H9 (cell line): ENCODE measurements at regions not wholly inside any gene's neighbourhood (a gene's known extent, or its start where the extent isn't known, plus 50 kb on each side); places are given as distances from the start of the nearest gene placed in this dataset.

Experiments
- DNase-seq: peaks from one replicate; pipeline ENCODE4 v3.0.0-alpha.2; 2017
- H2AFZ ChIP-seq: one replicate; pipeline ENCODE4 v1.6.1; 2013; ENCODE audit warnings: mild to moderate bottlenecking, low read length, control low read depth, moderate library complexity
- H2AK5ac ChIP-seq: 2 replicates; pipeline ENCODE4 v1.6.1; 2013; ENCODE audit warnings: low read length, control low read depth, mixed read lengths; ENCODE audit not compliant: insufficient read length
- H2BK120ac ChIP-seq: one replicate; pipeline ENCODE4 v1.6.1; 2013; ENCODE audit warnings: low read depth, mild to moderate bottlenecking, low read length, control low read depth, inconsistent platforms; ENCODE audit not compliant: poor library complexity, severe bottlenecking
- H2BK12ac ChIP-seq: 2 replicates; pipeline ENCODE4 v1.6.1; 2013; ENCODE audit warnings: low read length, control low read depth, mixed read lengths, low read depth; ENCODE audit not compliant: insufficient read length
- H2BK15ac ChIP-seq: 2 replicates; pipeline ENCODE4 v1.6.1; 2013; ENCODE audit warnings: low read depth, low read length, control low read depth
- H2BK20ac ChIP-seq: one replicate; pipeline ENCODE4 v1.6.1; 2013; ENCODE audit warnings: low read depth, mild to moderate bottlenecking, low read length, control low read depth, inconsistent platforms; ENCODE audit not compliant: poor library complexity, severe bottlenecking
- H2BK5ac ChIP-seq: 2 replicates; pipeline ENCODE4 v1.6.1; 2013; ENCODE audit warnings: low read length, control low read depth, mixed read lengths; ENCODE audit not compliant: insufficient read length
- H3K14ac ChIP-seq: 2 replicates; pipeline ENCODE4 v1.6.1; 2013; ENCODE audit warnings: low read length, control low read depth; ENCODE audit not compliant: insufficient read depth
- H3K18ac ChIP-seq: 2 replicates; pipeline ENCODE4 v1.6.1; 2013; ENCODE audit warnings: low read depth, mild to moderate bottlenecking, mixed read lengths, low read length, control low read depth; ENCODE audit not compliant: insufficient read length
- H3K23ac ChIP-seq: 2 replicates; pipeline ENCODE4 v1.6.1; 2013; ENCODE audit warnings: low read length, control low read depth, mixed read lengths, low read depth; ENCODE audit not compliant: insufficient read length
- H3K23me2 ChIP-seq: 2 replicates; pipeline ENCODE4 v1.6.1; 2013; ENCODE audit warnings: low read depth, mild to moderate bottlenecking, mixed read lengths, low read length, control low read depth; ENCODE audit not compliant: insufficient read length, poor library complexity, severe bottlenecking
- H3K27ac ChIP-seq: 2 replicates; pipeline ENCODE4 v1.5.1; 2013; ENCODE audit warnings: low read length, control low read depth, mixed read lengths, low read depth; ENCODE audit not compliant: insufficient read length
- H3K27me3 ChIP-seq: 2 replicates; pipeline ENCODE4 v1.6.1; 2013; ENCODE audit warnings: low read length, control low read depth, inconsistent platforms; ENCODE audit not compliant: insufficient read depth
- H3K4ac ChIP-seq: 2 replicates; pipeline ENCODE4 v1.6.1; 2013; ENCODE audit warnings: low read depth, mild to moderate bottlenecking, control low read depth, inconsistent platforms, low read length, moderate library complexity
- H3K4me1 ChIP-seq: 2 replicates; pipeline ENCODE4 v1.6.1; 2013; ENCODE audit warnings: low read length, control low read depth, inconsistent platforms; ENCODE audit not compliant: insufficient read depth
- H3K4me2 ChIP-seq: 2 replicates; pipeline ENCODE4 v1.6.1; 2013; ENCODE audit warnings: low read length, control low read depth, mixed read lengths; ENCODE audit not compliant: insufficient read length, insufficient read depth
- H3K56ac ChIP-seq: 2 replicates; pipeline ENCODE4 v1.6.1; 2013; ENCODE audit warnings: low read depth, mild to moderate bottlenecking, mixed read lengths, low read length, control low read depth; ENCODE audit not compliant: insufficient read length
- H3K79me1 ChIP-seq: 2 replicates; pipeline ENCODE4 v1.6.1; 2013; ENCODE audit warnings: low read depth, mild to moderate bottlenecking, moderate library complexity, low read length, control low read depth, inconsistent platforms; ENCODE audit not compliant: insufficient read depth, poor library complexity, severe bottlenecking
- H3K79me2 ChIP-seq: 2 replicates; pipeline ENCODE4 v1.6.1; 2013; ENCODE audit warnings: low read length, control low read depth, inconsistent platforms; ENCODE audit not compliant: insufficient read depth
- H3K9ac ChIP-seq: 2 replicates; pipeline ENCODE4 v1.6.1; 2013; ENCODE audit warnings: low read length, control low read depth, mixed read lengths; ENCODE audit not compliant: insufficient read length; ENCODE audit errors: extremely low read depth
- H3K9me3 ChIP-seq: one replicate; pipeline ENCODE4 v1.6.1; 2013; ENCODE audit warnings: low read depth, low read length, inconsistent platforms; ENCODE audit not compliant: control insufficient read depth
- H3T11ph ChIP-seq: one replicate; pipeline ENCODE4 v1.6.1; 2013; ENCODE audit warnings: mild to moderate bottlenecking, low read length, control low read depth, inconsistent platforms
- H4K20me1 ChIP-seq: one replicate; pipeline ENCODE4 v1.6.1; 2013; ENCODE audit not compliant: control insufficient read depth, insufficient read length, insufficient read depth
- H4K5ac ChIP-seq: 2 replicates; pipeline ENCODE4 v1.6.1; 2013; ENCODE audit warnings: low read depth, mild to moderate bottlenecking, mixed read lengths, low read length, control low read depth; ENCODE audit not compliant: insufficient read length
- H4K8ac ChIP-seq: replicated peaks from 2 replicates; pipeline ENCODE4 v1.6.1; 2013; ENCODE audit warnings: low read length, control low read depth, mixed read lengths, low read depth; ENCODE audit not compliant: insufficient read length
- H4K91ac ChIP-seq: 2 replicates; pipeline ENCODE4 v1.6.1; 2013; ENCODE audit warnings: low read depth, mild to moderate bottlenecking, moderate library complexity, mixed read lengths, low read length, control low read depth; ENCODE audit not compliant: insufficient read length
- H3K27ac Mint-ChIP-seq, 3 experiments: 2 replicates in 2 of 3; 3 replicates in 1 of 3; pipeline ENCODE4 v1.8.0; 2020 to 2021; ENCODE audit warnings: mixed read lengths in 3 of 3, mild to moderate bottlenecking in 1 of 3, moderate library complexity in 1 of 3
- H3K27me3 Mint-ChIP-seq: 2 replicates; pipeline ENCODE4 v1.8.0; 2021; ENCODE audit warnings: low read depth, mild to moderate bottlenecking, moderate library complexity, mixed read lengths
- H3K36me3 Mint-ChIP-seq, 3 experiments: 2 replicates in 2 of 3; 3 replicates in 1 of 3; pipeline ENCODE4 v1.8.0; 2020 to 2021; ENCODE audit warnings: low read depth in 3 of 3, mixed read lengths in 3 of 3; ENCODE audit not compliant: insufficient read depth in 1 of 3
- H3K4me1 Mint-ChIP-seq, 2 experiments: 2 replicates each; pipeline ENCODE4 v1.8.0; 2020; ENCODE audit warnings: mixed read lengths in 2 of 2
- H3K4me3 Mint-ChIP-seq, 2 experiments: 2 replicates in 1 of 2; 3 replicates in 1 of 2; pipeline ENCODE4 v1.8.0; 2020 to 2021; ENCODE audit warnings: mild to moderate bottlenecking in 2 of 2, mixed read lengths in 2 of 2, moderate library complexity in 1 of 2
- H3K9me3 Mint-ChIP-seq, 2 experiments: 2 replicates in 1 of 2; 3 replicates in 1 of 2; pipeline ENCODE4 v1.8.0; 2020; ENCODE audit warnings: mild to moderate bottlenecking in 2 of 2, mixed read lengths in 2 of 2, moderate library complexity in 1 of 2
- CTCF ChIP-seq: fragments of 200-600 bp; sonication (generic); conservative IDR thresholded peaks from 3 replicates; pipeline ENCODE4 v1.8.0; 2021; ENCODE audit warnings: antibody characterized with exemption, mild to moderate bottlenecking
- WGBS: extraction: QIAGEN DNeasy Blood & Tissue Kit; methylation state at CpG from one replicate; pipeline ENCODE4 v1.1.7; 2013; ENCODE audit warnings: missing lambda C conversion rate, low lambda C conversion rate, mixed read lengths; ENCODE audit not compliant: insufficient read length; ENCODE audit errors: extremely low coverage; 5-methylcytosine and 5-hydroxymethylcytosine counted together

GRCh38 chr4:37040816-37041215, 203.7 kb upstream of the NWD2 start:
- Histone ChIP-seq H2BK12ac (no peak overlapping the region), H3T11ph (no peak overlapping the region), H4K20me1 (no peaks in the 10 kb centered on the region), H3K79me1 (no peaks in the 10 kb centered on the region), H4K8ac (no peak overlapping the region), H3K9me3 (no peaks in the 10 kb centered on the region), H4K5ac (no peak overlapping the region), H2BK15ac (no peak overlapping the region), H3K4me2 (no peak overlapping the region), H3K27me3 (no peaks in the 10 kb centered on the region), H3K9ac (no peak overlapping the region), H3K23ac (no peak overlapping the region), H3K79me2 (no peaks in the 10 kb centered on the region), H2BK5ac (no peak overlapping the region), H2AFZ (no peak overlapping the region), H3K18ac (no peak overlapping the region), H2BK120ac (no peak overlapping the region), H3K27ac (no peak overlapping the region), H3K56ac (no peak overlapping the region), H3K4me1 (no peaks in the 10 kb centered on the region), H3K4ac (no peak overlapping the region), H2BK20ac (no peak overlapping the region), H3K14ac (no peak overlapping the region), H3K23me2 (no peaks in the 10 kb centered on the region), H4K91ac (no peak overlapping the region), H2AK5ac (no peak overlapping the region)
- no CpG with 5 or more reads among the region's 3 CpGs for WGBS
- no peak for TF ChIP-seq CTCF
- Mint-ChIP-seq H3K9me3 (peaks cover 3 to 5% of the 10 kb centered on the region in 2 experiments; a peak in 3 of 5 replicates), H3K4me3 (no peak overlapping the region), H3K36me3 (peaks cover 0 to 7% (median 2%) of the 10 kb centered on the region in 3 experiments; a peak in 4 of 7 replicates), H3K4me1 (no peaks in the 10 kb centered on the region), H3K27me3 (no peaks in the 10 kb centered on the region; the same call in 1 of the 2 replicates), H3K27ac (no peak overlapping the region)
- no peak for DNase-seq
